Prostate gland (tissue), 2 donors: ENCODE measurements at regions not wholly inside any gene's neighbourhood (a gene's known extent, or its start where the extent isn't known, plus 50 kb on each side); places are given as distances from the start of the nearest gene placed in this dataset.

Experiments used
- DNase-seq: peaks from one replicate; pipeline ENCODE4 v3.0.0-alpha.2; 2019; ENCODE audit warnings: low spot score
- H3K27ac ChIP-seq, 2 donors: fragments of 200-600 bp; sonication (generic); 2 replicates each; pipeline ENCODE4 v1.5.1; 2017 to 2019
- H3K27me3 ChIP-seq: fragments of 200-600 bp; sonication (generic); replicated peaks from 2 replicates; pipeline ENCODE4 v1.5.1; 2019; ENCODE audit not compliant: insufficient read depth
- H3K36me3 ChIP-seq, 2 donors: fragments of 200-600 bp; sonication (generic); 1 replicate in 1 of 2; 2 replicates in 1 of 2; pipeline versions ENCODE4 v1.5.1 to v1.8.1; 2017 to 2019
- H3K4me1 ChIP-seq: fragments of 200-600 bp; sonication (generic); replicated peaks from 2 replicates; pipeline ENCODE4 v1.5.1; 2019
- H3K4me3 ChIP-seq, 2 donors: fragments of 200-600 bp; sonication (generic); 2 replicates each; pipeline ENCODE4 v1.5.1; 2017 to 2019
- H3K9me3 ChIP-seq: fragments of 200-600 bp; sonication (generic); 2 replicates; pipeline ENCODE4 v1.5.1; 2017
- POLR2A ChIP-seq: fragments of 450-650 bp; IDR thresholded peaks from one replicate; pipeline ENCODE4 v1.6.1; 2016; ENCODE audit warnings: antibody characterized with exemption, mild to moderate bottlenecking
- POLR2AphosphoS5 ChIP-seq: sonication (generic); formaldehyde crosslinking; IDR thresholded peaks from one replicate; pipeline ENCODE4 v1.6.1; 2017; ENCODE audit warnings: antibody characterized with exemption
- WGBS: methylation state at CpG from one replicate; pipeline ENCODE4 v1.1.5; 2018; 5-methylcytosine and 5-hydroxymethylcytosine counted together
- intact Hi-C: fragments of 100-400 bp; cut with DNase I; formaldehyde crosslinking; loops from one replicate; pipeline ENCODE4 v1.14.2; 2022
- TF ChIP-seq, protein P1 (sequence below), 4 experiments: fragments of 200-600 bp in 2 of 4; fragments of 450-650 bp in 2 of 4; sonication (generic) in 2 of 4; IDR thresholded peaks; 1 replicate in 3 of 4; 2 replicates in 1 of 4; pipeline ENCODE4 v1.5.1; 2016 to 2019; ENCODE audit warnings: antibody characterized with exemption in 4 of 4, mild to moderate bottlenecking in 2 of 4, moderate library complexity in 2 of 4

DNA sequence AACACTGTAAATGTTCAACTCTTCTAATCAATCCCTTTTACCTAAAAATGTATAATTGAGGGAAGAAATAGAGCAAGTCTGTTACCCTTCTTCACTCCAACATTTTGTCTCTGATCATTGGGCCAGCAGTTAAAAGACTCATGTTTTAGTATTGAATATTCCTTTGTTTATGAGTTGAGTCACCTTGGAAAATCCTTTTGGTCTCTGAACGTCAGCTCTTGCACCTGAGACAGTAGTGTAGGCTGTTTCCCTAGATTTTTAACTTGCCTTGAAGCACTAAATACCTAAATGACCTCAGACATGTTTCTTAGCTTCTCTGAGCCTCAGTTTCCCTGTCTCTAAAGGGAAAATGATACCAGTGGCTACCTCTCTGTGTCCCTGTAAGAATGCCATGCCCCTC is 184.2 kb downstream of the RFC3 start:
- TF ChIP-seq, protein P1, sequence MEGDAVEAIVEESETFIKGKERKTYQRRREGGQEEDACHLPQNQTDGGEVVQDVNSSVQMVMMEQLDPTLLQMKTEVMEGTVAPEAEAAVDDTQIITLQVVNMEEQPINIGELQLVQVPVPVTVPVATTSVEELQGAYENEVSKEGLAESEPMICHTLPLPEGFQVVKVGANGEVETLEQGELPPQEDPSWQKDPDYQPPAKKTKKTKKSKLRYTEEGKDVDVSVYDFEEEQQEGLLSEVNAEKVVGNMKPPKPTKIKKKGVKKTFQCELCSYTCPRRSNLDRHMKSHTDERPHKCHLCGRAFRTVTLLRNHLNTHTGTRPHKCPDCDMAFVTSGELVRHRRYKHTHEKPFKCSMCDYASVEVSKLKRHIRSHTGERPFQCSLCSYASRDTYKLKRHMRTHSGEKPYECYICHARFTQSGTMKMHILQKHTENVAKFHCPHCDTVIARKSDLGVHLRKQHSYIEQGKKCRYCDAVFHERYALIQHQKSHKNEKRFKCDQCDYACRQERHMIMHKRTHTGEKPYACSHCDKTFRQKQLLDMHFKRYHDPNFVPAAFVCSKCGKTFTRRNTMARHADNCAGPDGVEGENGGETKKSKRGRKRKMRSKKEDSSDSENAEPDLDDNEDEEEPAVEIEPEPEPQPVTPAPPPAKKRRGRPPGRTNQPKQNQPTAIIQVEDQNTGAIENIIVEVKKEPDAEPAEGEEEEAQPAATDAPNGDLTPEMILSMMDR (IDR thresholded peaks at IDR 0.05): no peak
- no peak for TF ChIP-seq POLR2AphosphoS5
- intact Hi-C loops: no loop called here
- WGBS: 90% methylated on average over 1 of the region's 1 CpG

GRCh38 chr13:34002924-34003323 is 185.0 kb downstream of the RFC3 start:
- H3K4me3 ChIP-seq: no peak overlapping the region
- no peak overlapping the region for H3K27ac ChIP-seq
- H3K9me3 ChIP-seq: no peaks in the 10 kb centered on the region
- no peaks in the 10 kb centered on the region for H3K4me1 ChIP-seq
- 99% methylated on average over 4 of the region's 4 CpGs for WGBS
- intact Hi-C loops: no loop called here
- no peaks in the 10 kb centered on the region for H3K27me3 ChIP-seq
- TF ChIP-seq, protein P1 (IDR thresholded peaks at IDR 0.05): no peak
- no peak for TF ChIP-seq POLR2A
- TF ChIP-seq POLR2AphosphoS5: no peak
- no peaks in the 10 kb centered on the region for H3K36me3 ChIP-seq
- no peak for DNase-seq

More for the DNA sequence above, 184.2 kb downstream of the RFC3 start:
- Histone ChIP-seq H3K36me3 (no peaks in the 10 kb centered on the region), H3K27me3 (no peaks in the 10 kb centered on the region), H3K27ac (no peak overlapping the region), H3K4me3 (no peak overlapping the region), H3K4me1 (no peaks in the 10 kb centered on the region), H3K9me3 (no peaks in the 10 kb centered on the region)
- no peak for DNase-seq

- Histone ChIP-seq H3K4me3 (no peak overlapping the region), H3K9me3 (no peaks in the 10 kb centered on the region), H3K27ac (no peak overlapping the region), H3K4me1 (no peaks in the 10 kb centered on the region), H3K27me3 (no peaks in the 10 kb centered on the region), H3K36me3 (no peaks in the 10 kb centered on the region)
- no peak for DNase-seq
- 62% methylated on average over 4 of the region's 4 CpGs for WGBS
- intact Hi-C loops: no loop called here
- TF ChIP-seq, protein P1 (IDR thresholded peaks at IDR 0.05): no peak
- TF ChIP-seq POLR2A (no peak), POLR2AphosphoS5 (no peak)
These were observed 185.7 kb downstream of the RFC3 start for GRCh38 chr13:34003656-34004055.

DNA sequence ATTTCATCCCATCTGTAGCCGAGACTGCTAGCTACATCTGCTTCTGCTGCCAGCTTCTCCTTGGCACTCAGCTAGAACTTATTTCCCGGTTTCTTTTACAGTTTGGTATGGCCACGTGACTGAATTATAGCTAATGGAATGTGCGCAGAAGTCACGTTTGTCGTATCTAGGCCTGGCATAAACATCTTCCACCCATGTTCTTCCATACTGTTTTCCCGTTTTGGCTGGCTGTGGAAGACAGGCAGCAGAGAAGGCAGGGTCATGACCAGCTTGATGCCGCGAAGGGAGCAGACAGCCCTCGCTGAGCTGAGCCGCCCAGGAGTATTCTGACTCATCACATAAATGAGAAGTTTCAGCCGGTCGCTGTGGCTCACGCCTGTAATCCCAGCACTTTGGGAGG is 186.7 kb downstream of the RFC3 start:
- Histone ChIP-seq H3K27ac (no peak overlapping the region), H3K4me1 (no peaks in the 10 kb centered on the region), H3K9me3 (no peaks in the 10 kb centered on the region), H3K27me3 (no peaks in the 10 kb centered on the region), H3K36me3 (no peaks in the 10 kb centered on the region), H3K4me3 (no peak overlapping the region)
- TF ChIP-seq POLR2A: no peak
- TF ChIP-seq, protein P1 (IDR thresholded peaks at IDR 0.05): no peak
- TF ChIP-seq POLR2AphosphoS5: no peak
- no peak for DNase-seq
- WGBS: 94% methylated on average over 14 of the region's 14 CpGs
- intact Hi-C loops: no loop called here

- H3K27ac ChIP-seq: no peak overlapping the region
- no peaks in the 10 kb centered on the region for H3K4me1 ChIP-seq
- H3K27me3 ChIP-seq: no peaks in the 10 kb centered on the region
- no peaks in the 10 kb centered on the region for H3K36me3 ChIP-seq
- intact Hi-C loops: no loop called here
- DNase-seq: no peak
- TF ChIP-seq POLR2A: no peak
- TF ChIP-seq, protein P1 (IDR thresholded peaks at IDR 0.05): no peak
- no peak for TF ChIP-seq POLR2AphosphoS5
- no peaks in the 10 kb centered on the region for H3K9me3 ChIP-seq
- no peak overlapping the region for H3K4me3 ChIP-seq
- 20% methylated on average over 2 of the region's 2 CpGs for WGBS
These were observed 188.1 kb downstream of the RFC3 start for GRCh38 chr13:34006011-34006410.
